OCI-LY1 (cell line): ENCODE measurements at regions not wholly inside any gene's neighbourhood (a gene's known extent, or its start where the extent isn't known, plus 50 kb on each side); places are given as distances from the start of the nearest gene placed in this dataset.

Source experiments
- H2AFZ ChIP-seq: fragments of 200-600 bp; sonication (generic), shearing (Covaris generic); 2 replicates; pipeline ENCODE4 v1.6.0; 2014; ENCODE audit warnings: antibody characterized with exemption, mild to moderate bottlenecking, low read length
- H3F3A ChIP-seq: fragments of 200-600 bp; sonication (generic), shearing (Covaris generic); 2 replicates; pipeline ENCODE4 v1.6.0; 2014; ENCODE audit warnings: mild to moderate bottlenecking, antibody characterized with exemption, low read length, moderate library complexity; ENCODE audit not compliant: insufficient read depth
- H3K27ac ChIP-seq: fragments of 200-600 bp; sonication (generic); 2 replicates; pipeline ENCODE4 v1.5.1; 2014; ENCODE audit warnings: low read length, mixed run types, mild to moderate bottlenecking, low read depth; ENCODE audit not compliant: poor library complexity, severe bottlenecking
- H3K27me3 ChIP-seq: fragments of 200-600 bp; sonication (generic); 2 replicates; pipeline ENCODE4 v1.6.0; 2014; ENCODE audit warnings: antibody characterized with exemption, mild to moderate bottlenecking, low read length, moderate library complexity; ENCODE audit not compliant: insufficient read depth
- H3K36me3 ChIP-seq: fragments of 200-600 bp; sonication (generic); 2 replicates; pipeline ENCODE4 v1.6.1; 2014; ENCODE audit warnings: mild to moderate bottlenecking, antibody characterized with exemption, low read length, moderate library complexity, mixed read lengths; ENCODE audit not compliant: insufficient read depth
- H3K4me1 ChIP-seq: fragments of 200-600 bp; sonication (generic); 2 replicates; pipeline ENCODE4 v1.5.1; 2014; ENCODE audit warnings: mild to moderate bottlenecking, low read length, moderate library complexity; ENCODE audit not compliant: insufficient read depth, severe bottlenecking
- H3K4me2 ChIP-seq: fragments of 200-600 bp; sonication (generic), shearing (Covaris generic); 2 replicates; pipeline ENCODE4 v1.6.1; 2014; ENCODE audit warnings: low read length
- H3K4me3 ChIP-seq: fragments of 200-600 bp; sonication (generic); 2 replicates; pipeline ENCODE4 v1.5.1; 2014; ENCODE audit warnings: low read length, low read depth, mild to moderate bottlenecking, mixed read lengths; ENCODE audit not compliant: poor library complexity, severe bottlenecking
- H3K79me2 ChIP-seq: fragments of 200-600 bp; shearing (Covaris generic); 2 replicates; pipeline ENCODE4 v1.6.1; 2016; ENCODE audit warnings: mixed run types, low read length, mixed read lengths; ENCODE audit not compliant: insufficient read depth
- H3K9ac ChIP-seq: fragments of 200-600 bp; sonication (generic), shearing (Covaris generic); 2 replicates; pipeline ENCODE4 v1.6.1; 2014; ENCODE audit warnings: mild to moderate bottlenecking, low read length, mixed read lengths
- H3K9me2 ChIP-seq: fragments of 200-600 bp; sonication (generic), shearing (Covaris generic); 2 replicates; pipeline ENCODE4 v1.6.1; 2014; ENCODE audit warnings: low read depth, mild to moderate bottlenecking, low read length, mixed read lengths
- H3K9me3 ChIP-seq: fragments of 200-600 bp; shearing (Covaris generic); 2 replicates; pipeline ENCODE4 v1.6.1; 2014; ENCODE audit warnings: low read length, mixed read lengths
- H4K20me1 ChIP-seq: fragments of 200-600 bp; sonication (generic), shearing (Covaris generic); 2 replicates; pipeline ENCODE4 v1.6.0; 2016; ENCODE audit warnings: mild to moderate bottlenecking, low read length; ENCODE audit not compliant: insufficient read depth
- CTCF ChIP-seq: fragments of 200-600 bp; sonication (generic), shearing (Covaris generic); IDR thresholded peaks from 2 replicates; pipeline ENCODE4 v1.5.1; 2017; ENCODE audit warnings: mild to moderate bottlenecking, antibody characterized with exemption, low read length, moderate library complexity, mixed read lengths
- EZH2 ChIP-seq: fragments of 200-600 bp; sonication (generic), shearing (Covaris generic); IDR thresholded peaks from 2 replicates; pipeline ENCODE4 v1.8.0; 2017; ENCODE audit warnings: borderline replicate concordance, mixed run types, mild to moderate bottlenecking, antibody characterized with exemption, low read length, moderate library complexity, mixed read lengths

GRCh38 chr6:43949551-43949991 lies 177.7 kb downstream of the MRPL14 start:
- H3K27ac ChIP-seq, result no peak overlapping the region
- no peaks in the 10 kb centered on the region for H3F3A ChIP-seq
- H3K79me2 ChIP-seq, result no peaks in the 10 kb centered on the region
- H3K9me2 ChIP-seq, result no peaks in the 10 kb centered on the region
- H3K27me3 ChIP-seq, result no peaks in the 10 kb centered on the region; the same call in 1 of the 2 replicates
- no peak overlapping the region for H3K4me3 ChIP-seq
- H3K9me3 ChIP-seq, result peaks cover 12% of the 10 kb centered on the region; the same call in 1 of the 2 replicates
- no peak overlapping the region for H2AFZ ChIP-seq
- no peaks in the 10 kb centered on the region for H4K20me1 ChIP-seq
- H3K36me3 ChIP-seq, result no peaks in the 10 kb centered on the region
- TF ChIP-seq EZH2 (no peak), CTCF (no peak)
- H3K4me2 ChIP-seq, result no peak overlapping the region
- H3K9ac ChIP-seq, result no peak overlapping the region
- H3K4me1 ChIP-seq, result no peaks in the 10 kb centered on the region

DNA sequence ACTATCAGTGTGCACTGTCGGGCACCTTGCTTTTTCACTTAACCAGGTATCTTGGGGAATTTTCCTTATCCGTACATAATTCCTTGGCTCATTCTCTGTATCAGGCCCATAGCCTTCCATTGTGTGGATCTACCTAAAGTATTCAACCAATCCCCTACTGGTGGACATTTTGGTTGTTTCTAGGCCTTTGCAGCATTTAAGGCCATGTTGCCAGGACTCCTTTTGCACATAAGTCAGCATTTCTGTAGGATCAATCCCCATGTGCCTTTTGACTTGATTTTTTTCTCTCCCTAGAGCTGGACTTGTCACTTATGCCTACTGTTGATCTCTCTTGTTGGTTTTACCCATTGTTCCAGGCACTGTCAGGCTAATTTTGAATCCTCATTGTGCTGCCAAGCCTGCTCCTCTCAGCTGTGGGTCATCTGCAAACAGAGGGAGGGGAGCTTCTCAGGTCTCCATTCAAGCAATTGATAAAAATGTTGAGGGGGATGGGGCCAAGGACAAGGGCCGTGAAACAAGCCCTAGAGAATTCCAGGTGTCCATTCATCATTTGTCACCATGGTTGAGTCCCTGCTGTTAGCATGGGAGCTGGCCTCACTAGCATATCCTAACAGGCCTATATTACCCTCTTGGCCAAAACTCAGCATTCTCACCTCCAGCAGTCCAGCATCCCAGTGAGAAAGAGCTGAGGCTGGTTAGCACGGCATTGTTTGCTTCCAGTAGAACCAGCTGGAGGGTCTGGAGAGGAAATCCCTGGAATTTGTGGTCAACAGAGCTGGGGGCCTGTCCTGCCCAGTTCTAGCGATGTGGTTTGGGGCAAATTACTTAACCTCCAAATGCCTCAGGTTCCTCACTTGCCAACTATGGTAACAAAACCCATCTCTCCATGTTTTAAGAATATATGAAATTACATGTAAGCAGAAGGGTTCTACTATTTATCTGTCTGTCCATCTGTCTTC lies 178.4 kb downstream of the MRPL14 start:
- H3F3A ChIP-seq, result no peaks in the 10 kb centered on the region
- H3K36me3 ChIP-seq, result no peaks in the 10 kb centered on the region
- no peak overlapping the region for H3K4me3 ChIP-seq
- no peak for TF ChIP-seq CTCF
- no peak for TF ChIP-seq EZH2
- no peaks in the 10 kb centered on the region for H3K4me1 ChIP-seq
- H3K27ac ChIP-seq, result no peak overlapping the region
- no peak overlapping the region for H3K4me2 ChIP-seq
- H3K9me2 ChIP-seq, result no peaks in the 10 kb centered on the region
- H2AFZ ChIP-seq, result no peak overlapping the region
- H3K9me3 ChIP-seq, result peaks cover 12% of the 10 kb centered on the region; the same call in 1 of the 2 replicates
- H4K20me1 ChIP-seq, result no peaks in the 10 kb centered on the region
- H3K9ac ChIP-seq, result no peak overlapping the region
- no peaks in the 10 kb centered on the region for H3K79me2 ChIP-seq
- no peaks in the 10 kb centered on the region; the same call in 1 of the 2 replicates for H3K27me3 ChIP-seq

DNA sequence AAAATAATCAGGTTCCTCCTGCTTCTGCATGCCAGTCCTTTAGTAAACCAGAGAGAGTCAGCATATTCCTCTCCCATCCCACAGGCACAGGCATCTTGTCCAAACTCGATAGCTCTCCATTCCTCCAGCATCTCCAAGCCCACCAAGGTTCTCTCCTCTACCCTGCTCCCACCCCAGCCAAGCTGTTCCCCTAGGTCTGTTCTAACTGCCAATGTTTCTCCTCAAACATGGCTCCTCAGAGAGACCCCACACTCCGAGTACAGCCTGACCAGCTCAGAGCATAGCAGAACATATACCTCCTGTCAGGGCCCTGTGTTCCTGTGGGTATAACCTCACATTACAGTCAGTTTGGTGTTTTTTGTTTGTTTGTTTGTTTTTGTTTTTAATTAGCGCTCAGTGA lies 177.8 kb downstream of the VEGFA start:
- H3K4me2 ChIP-seq, result no peak overlapping the region
- no peak overlapping the region for H3K27ac ChIP-seq
- H3F3A ChIP-seq, result no peaks in the 10 kb centered on the region
- no peaks in the 10 kb centered on the region for H3K36me3 ChIP-seq
- H3K79me2 ChIP-seq, result no peaks in the 10 kb centered on the region
- no peak overlapping the region for H2AFZ ChIP-seq
- H4K20me1 ChIP-seq, result no peaks in the 10 kb centered on the region
- H3K9ac ChIP-seq, result no peak overlapping the region
- H3K9me2 ChIP-seq, result no peaks in the 10 kb centered on the region
- TF ChIP-seq CTCF (no peak), EZH2 (no peak)
- no peak overlapping the region for H3K4me3 ChIP-seq
- H3K9me3 ChIP-seq, result peaks cover 12% of the 10 kb centered on the region; the same call in 1 of the 2 replicates
- no peaks in the 10 kb centered on the region for H3K4me1 ChIP-seq
- no peaks in the 10 kb centered on the region; the same call in 1 of the 2 replicates for H3K27me3 ChIP-seq
